IPS-11a (cell line): ENCODE measurements at regions not wholly inside any gene's neighbourhood (a gene's known extent, or its start where the extent isn't known, plus 50 kb on each side); places are given as distances from the start of the nearest gene placed in this dataset.
"Not testable (repeated sequence)": the region's sequence is repeated elsewhere in the genome, so short reads cannot be mapped to it uniquely, and the experiment has no call there.

ENCODE experiments used
- H3K4me3 ChIP-seq: one replicate; pipeline ENCODE4 v1.5.1; 2013; ENCODE audit warnings: low read depth, low read length, control low read depth

- no peak overlapping the region for H3K4me3 ChIP-seq
Observed at GRCh38 chr10:78207216-78207615, 173.6 kb downstream of the RPS24 start.

GRCh38 chr10:78207776-78208175 is 174.1 kb downstream of the RPS24 start:
- no peak overlapping the region for H3K4me3 ChIP-seq

- no peak overlapping the region for H3K4me3 ChIP-seq
Observed at GRCh38 chr10:78209970-78210369, 176.3 kb downstream of the RPS24 start.

- no peak overlapping the region for H3K4me3 ChIP-seq
Observed at GRCh38 chr10:78210548-78210947, 176.9 kb downstream of the RPS24 start.

- no peak overlapping the region for H3K4me3 ChIP-seq
Observed at GRCh38 chr10:78210976-78211375, 177.3 kb downstream of the RPS24 start.

GRCh38 chr10:78211561-78212051 is 177.9 kb downstream of the RPS24 start:
- H3K4me3 ChIP-seq: no peak overlapping the region

- H3K4me3 ChIP-seq: no peak overlapping the region
Observed at GRCh38 chr10:78212060-78212785, 178.6 kb downstream of the RPS24 start.

- no peak overlapping the region for H3K4me3 ChIP-seq
Observed at GRCh38 chr10:78212786-78213175, 179.1 kb downstream of the RPS24 start.

GRCh38 chr10:78214955-78215354 is 181.3 kb downstream of the RPS24 start:
- H3K4me3 ChIP-seq: no peak overlapping the region

- no peak overlapping the region for H3K4me3 ChIP-seq
Observed at GRCh38 chr10:78215645-78216044, 182.0 kb downstream of the RPS24 start.

GRCh38 chr10:78217336-78217735 is 183.7 kb downstream of the RPS24 start:
- no peak overlapping the region for H3K4me3 ChIP-seq

- H3K4me3 ChIP-seq: no peak overlapping the region
Observed at GRCh38 chr10:78218798-78219490, 185.3 kb downstream of the RPS24 start.

- H3K4me3 ChIP-seq: not testable (repeated sequence)
Observed at GRCh38 chr10:78219568-78219967, 185.9 kb downstream of the RPS24 start.

- no peak overlapping the region for H3K4me3 ChIP-seq
Observed at GRCh38 chr10:78220781-78221180, 187.1 kb downstream of the RPS24 start.

- H3K4me3 ChIP-seq: no peak overlapping the region
Observed at GRCh38 chr10:78222096-78222790, 188.6 kb downstream of the RPS24 start.

GRCh38 chr10:78223088-78223487 is 189.4 kb downstream of the RPS24 start:
- no peak overlapping the region for H3K4me3 ChIP-seq

GRCh38 chr10:78224602-78225001 is 190.9 kb downstream of the RPS24 start:
- H3K4me3 ChIP-seq: no peak overlapping the region

GRCh38 chr10:78225594-78225993 is 191.9 kb downstream of the RPS24 start:
- no peak overlapping the region for H3K4me3 ChIP-seq

- H3K4me3 ChIP-seq: no peak overlapping the region
Observed at GRCh38 chr10:78229489-78229888, 195.8 kb downstream of the RPS24 start.

- no peak overlapping the region for H3K4me3 ChIP-seq
Observed at GRCh38 chr10:78229950-78230675, 196.4 kb downstream of the RPS24 start.

- no peak overlapping the region for H3K4me3 ChIP-seq
Observed at GRCh38 chr10:78231327-78231726, 197.7 kb downstream of the RPS24 start.
